ENCODE measurements at regions not wholly inside any gene's neighbourhood (a gene's known extent, or its start where the extent isn't known, plus 50 kb on each side); places are given as distances from the start of the nearest gene placed in this dataset.

- TF ChIP-seq HIVEP1 (CRISPR knock-in tag; IDR thresholded peaks at IDR 0.05) (no peak), ZNF584 (CRISPR knock-in tag; IDR thresholded peaks at IDR 0.05; ENCODE audit: low read depth) (no peak), ZNF175 (CRISPR knock-in tag; IDR thresholded peaks at IDR 0.05; ENCODE audit: low read depth) (0 out of 2 replicates have a peak, but pooled peaks have one; percentile 64), ZNF764 (CRISPR knock-in tag; IDR thresholded peaks at IDR 0.05; ENCODE audit: low read depth) (no peak), HMGXB4 (CRISPR knock-in tag; IDR thresholded peaks at IDR 0.05) (0 out of 2 replicates have a peak, but pooled peaks have one; percentile 26), C11orf30 (IDR thresholded peaks at IDR 0.05; ENCODE audit: low read depth) (peak; percentile 96), MITF (IDR thresholded peaks at IDR 0.05) (no peak), ADNP (tag; IDR thresholded peaks at IDR 0.05) (peak; percentile 80), SNRNP70 (optimal IDR thresholded peaks at IDR 0.05; ENCODE audit: low read depth, low read length) (no peak), CHD1 (IDR thresholded peaks at IDR 0.05; ENCODE audit: low read length) (no peak), KHSRP (IDR thresholded peaks at IDR 0.05) (no peak; the same call in 1 of the 2 replicates), SRSF3 (IDR thresholded peaks at IDR 0.05; ENCODE audit: insufficient read depth, low read length) (no peak), TCFL5 (CRISPR knock-in tag; conservative IDR thresholded peaks at IDR 0.05) (no peak), CCNT2 (IDR thresholded peaks at IDR 0.05; ENCODE audit: borderline replicate concordance, extremely low read depth, insufficient read length, low read depth, low read length) (no peak), BDP1 (IDR thresholded peaks at IDR 0.05; ENCODE audit: insufficient read depth, insufficient read length) (no peak), ZBTB49 (CRISPR knock-in tag; IDR thresholded peaks at IDR 0.05; ENCODE audit: borderline replicate concordance) (no peak), RHOXF2B (CRISPR knock-in tag; conservative IDR thresholded peaks at IDR 0.05) (no peak), RBM15 (IDR thresholded peaks at IDR 0.05; ENCODE audit: insufficient read depth, low read length) (no peak), FOXA1 (IDR thresholded peaks at IDR 0.05; ENCODE audit: borderline replicate concordance) (no peak), NFE2 (IDR thresholded peaks at IDR 0.05; ENCODE audit: low read depth) (peak; percentile 98), TCF7 (IDR thresholded peaks at IDR 0.05; ENCODE audit: borderline replicate concordance) (no peak), SP1 (CRISPR knock-in tag; IDR thresholded peaks at IDR 0.05) (0 out of 2 replicates have a peak, but pooled peaks have one; percentile 26)
These were observed 85.6 kb downstream of the MRPL14 start (continued) for GRCh38 chr6:44041461-44042260.

All from K562 (cell line).